Uterus (tissue), 3 donors: ENCODE measurements at regions not wholly inside any gene's neighbourhood (a gene's known extent, or its start where the extent isn't known, plus 50 kb on each side); places are given as distances from the start of the nearest gene placed in this dataset.

Experiments
- DNase-seq, 2 donors: peaks; one replicate each; pipeline ENCODE4 v3.0.0-alpha.2; 2019 to 2020
- H3K27ac ChIP-seq, 2 donors: fragments of 200-600 bp; sonication (generic); 1 replicate in 1 of 2; 2 replicates in 1 of 2; pipeline ENCODE4 v1.5.1; 2016 to 2018
- H3K27me3 ChIP-seq, 2 donors: fragments of 200-600 bp; sonication (generic); one replicate each; pipeline ENCODE4 v1.5.1; 2018 to 2019; ENCODE audit warnings: control low read depth in 1 of 2
- H3K36me3 ChIP-seq, 2 donors: fragments of 200-600 bp; sonication (generic); one replicate each; pipeline ENCODE4 v1.5.1; 2019; ENCODE audit warnings: control low read depth in 1 of 2
- H3K4me1 ChIP-seq, 2 donors: fragments of 200-600 bp; sonication (generic); one replicate each; pipeline ENCODE4 v1.5.1; 2018 to 2019; ENCODE audit warnings: control low read depth in 1 of 2
- H3K4me3 ChIP-seq, 2 donors: fragments of 200-600 bp; sonication (generic); 1 replicate in 1 of 2; 2 replicates in 1 of 2; pipeline ENCODE4 v1.5.1; 2018 to 2019; ENCODE audit warnings: mild to moderate bottlenecking in 1 of 2
- H3K9me3 ChIP-seq, 2 donors: fragments of 200-600 bp; sonication (generic); one replicate each; pipeline ENCODE4 v1.5.1; 2019; ENCODE audit warnings: control low read depth in 1 of 2
- CTCF ChIP-seq, 4 experiments: fragments of 200-600 bp in 2 of 4; fragments of 450-650 bp in 2 of 4; sonication (generic) in 2 of 4; IDR thresholded peaks; one replicate each; pipeline ENCODE4 v1.5.1; 2016 to 2019; ENCODE audit warnings: antibody characterized with exemption in 4 of 4, mild to moderate bottlenecking in 2 of 4, moderate library complexity in 1 of 4
- POLR2A ChIP-seq, 2 donors: fragments of 450-650 bp; IDR thresholded peaks; one replicate each; pipeline ENCODE4 v1.6.1; 2016; ENCODE audit warnings: antibody characterized with exemption in 2 of 2, mild to moderate bottlenecking in 1 of 2, moderate library complexity in 1 of 2
- intact Hi-C: fragments of 100-400 bp; cut with DNase I; formaldehyde crosslinking; loops from one replicate; pipeline ENCODE4 v1.15.1; 2023; ENCODE audit warnings: low total_unique reads
- donor health status: DM: yes; HTN: yes; CAD: no.

GRCh38 chrX:104343428-104344129, 88.8 kb upstream of the ESX1 start:
- H3K27me3 ChIP-seq = peaks cover 0 to 7% of the 10 kb centered on the region in 2 donors
- H3K4me3 ChIP-seq = no peak overlapping the region
- intact Hi-C loops = no loop called here
- H3K4me1 ChIP-seq = no peaks in the 10 kb centered on the region
- H3K36me3 ChIP-seq = no peaks in the 10 kb centered on the region
- H3K27ac ChIP-seq = no peak overlapping the region
- TF ChIP-seq CTCF (IDR thresholded peaks at IDR 0.05) = peak; percentile 24 to 41 (median 31)
- TF ChIP-seq POLR2A (IDR thresholded peaks at IDR 0.05) = no peak
- no peaks in the 10 kb centered on the region for H3K9me3 ChIP-seq
- DNase-seq = peak; percentile 14 to 30

- Histone ChIP-seq H3K27me3 (peaks cover 0 to 7% of the 10 kb centered on the region in 2 donors), H3K36me3 (no peaks in the 10 kb centered on the region), H3K4me3 (no peak overlapping the region), H3K9me3 (no peaks in the 10 kb centered on the region), H3K27ac (no peak overlapping the region), H3K4me1 (no peaks in the 10 kb centered on the region)
- intact Hi-C loops = no loop called here
- DNase-seq = no peak
- TF ChIP-seq CTCF (IDR thresholded peaks at IDR 0.05) (no peak), POLR2A (IDR thresholded peaks at IDR 0.05) (no peak)
These were observed 87.3 kb upstream of the ESX1 start for GRCh38 chrX:104342065-104342464.

GRCh38 chrX:104335756-104336155, 81.0 kb upstream of the ESX1 start:
- DNase-seq = no peak
- Histone ChIP-seq H3K9me3 (no peaks in the 10 kb centered on the region), H3K4me1 (no peaks in the 10 kb centered on the region), H3K36me3 (no peaks in the 10 kb centered on the region), H3K27ac (no peak overlapping the region), H3K27me3 (no peaks in the 10 kb centered on the region), H3K4me3 (no peak overlapping the region)
- no peak for TF ChIP-seq POLR2A (IDR thresholded peaks at IDR 0.05)
- TF ChIP-seq CTCF (IDR thresholded peaks at IDR 0.05) = no peak
- intact Hi-C loops = no loop called here

GRCh38 chrX:104334971-104335370, 80.2 kb upstream of the ESX1 start:
- no peaks in the 10 kb centered on the region for H3K9me3 ChIP-seq
- H3K27me3 ChIP-seq = no peaks in the 10 kb centered on the region
- no peak overlapping the region for H3K27ac ChIP-seq
- DNase-seq = no peak
- H3K4me1 ChIP-seq = no peaks in the 10 kb centered on the region
- intact Hi-C loops = no loop called here
- H3K4me3 ChIP-seq = no peak overlapping the region
- no peaks in the 10 kb centered on the region for H3K36me3 ChIP-seq
- TF ChIP-seq CTCF (IDR thresholded peaks at IDR 0.05) (no peak), POLR2A (IDR thresholded peaks at IDR 0.05) (no peak)

GRCh38 chrX:104330966-104331365, 76.2 kb upstream of the ESX1 start:
- TF ChIP-seq POLR2A (IDR thresholded peaks at IDR 0.05) (no peak), CTCF (IDR thresholded peaks at IDR 0.05) (no peak)
- no peak for DNase-seq
- Histone ChIP-seq H3K27ac (no peak overlapping the region), H3K36me3 (no peaks in the 10 kb centered on the region), H3K27me3 (no peaks in the 10 kb centered on the region), H3K4me3 (no peak overlapping the region), H3K9me3 (no peaks in the 10 kb centered on the region), H3K4me1 (no peaks in the 10 kb centered on the region)
- intact Hi-C loops = no loop called here
